Stimulated activated CD4-positive, alpha-beta T cell treated with anti-CD3 and anti-CD28 coated beads, TNF-alpha, amount 100 ng/mL, for 48 hours (primary cell): ENCODE measurements at regions not wholly inside any gene's neighbourhood (a gene's known extent, or its start where the extent isn't known, plus 50 kb on each side); places are given as distances from the start of the nearest gene placed in this dataset.
"Not testable (repeated sequence)": the region's sequence is repeated elsewhere in the genome, so short reads cannot be mapped to it uniquely, and the experiment has no call there.

Experiments
- DNase-seq, 3 donors: peaks; one replicate each; pipeline ENCODE4 v3.0.0-alpha.2; 2020; ENCODE audit warnings: low read depth in 3 of 3

DNA sequence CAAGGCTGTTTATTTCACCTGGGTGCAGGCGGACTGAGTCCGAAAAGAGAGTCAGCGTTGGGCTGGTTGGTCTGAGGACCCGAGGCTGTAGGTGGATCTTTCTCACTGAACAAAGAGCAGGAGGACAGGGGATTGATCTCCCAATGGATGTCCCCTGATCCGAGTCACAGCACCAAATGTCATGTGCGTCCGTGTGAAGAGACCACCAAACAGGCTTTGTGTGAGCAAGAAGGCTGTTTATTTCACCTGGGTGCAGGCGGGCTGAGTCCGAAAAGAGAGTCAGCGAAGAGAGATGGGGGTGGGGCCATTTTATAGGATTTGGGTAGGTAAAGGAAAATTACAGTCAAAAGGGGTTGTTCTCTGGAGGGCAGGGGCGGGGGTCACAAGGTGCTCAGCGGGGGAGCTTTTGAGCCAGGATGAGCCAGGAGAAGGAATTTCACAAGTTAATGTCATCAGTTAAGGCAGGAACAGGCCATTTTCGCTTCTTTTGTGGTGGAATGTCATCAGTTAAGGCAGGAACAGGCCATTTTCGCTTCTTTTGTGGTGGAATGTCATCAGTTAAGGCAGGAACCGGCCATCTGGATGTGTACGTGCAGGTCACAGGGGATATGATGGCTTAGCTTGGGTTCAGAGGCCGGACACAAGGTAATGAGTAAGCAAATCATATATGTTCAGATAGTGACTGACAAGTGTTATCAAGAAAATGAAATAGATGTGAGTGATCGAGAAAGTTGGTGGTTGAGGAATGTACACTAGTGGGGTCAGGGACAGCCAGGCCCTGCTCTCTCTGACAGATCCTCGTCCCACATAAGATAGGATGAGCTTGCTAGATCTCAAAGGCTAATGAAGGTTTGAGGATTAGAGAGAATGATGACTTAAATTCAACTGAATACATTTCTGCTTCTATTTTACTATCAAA, 760.0 kb downstream of the KCNT2 start:
- not testable (repeated sequence) for DNase-seq

DNA sequence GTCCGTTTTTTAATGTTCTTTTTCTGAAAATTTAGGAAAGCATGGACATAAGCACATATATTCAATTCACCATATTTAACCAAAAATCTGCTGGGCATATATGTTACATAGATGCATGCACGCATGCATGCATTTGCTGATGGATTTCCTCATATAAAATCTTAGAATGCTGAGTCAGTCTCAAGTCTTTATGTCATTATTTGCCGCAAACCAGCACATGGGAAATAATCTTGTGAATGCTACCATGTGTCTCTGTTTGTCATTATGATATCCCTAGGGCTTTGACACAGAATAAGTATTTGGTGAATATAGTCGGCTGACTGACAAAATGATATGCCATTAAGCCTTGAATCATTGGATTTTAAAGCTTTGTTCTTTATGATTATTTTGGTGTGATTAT, 776.5 kb downstream of the KCNT2 start:
- DNase-seq, result no peak

DNA sequence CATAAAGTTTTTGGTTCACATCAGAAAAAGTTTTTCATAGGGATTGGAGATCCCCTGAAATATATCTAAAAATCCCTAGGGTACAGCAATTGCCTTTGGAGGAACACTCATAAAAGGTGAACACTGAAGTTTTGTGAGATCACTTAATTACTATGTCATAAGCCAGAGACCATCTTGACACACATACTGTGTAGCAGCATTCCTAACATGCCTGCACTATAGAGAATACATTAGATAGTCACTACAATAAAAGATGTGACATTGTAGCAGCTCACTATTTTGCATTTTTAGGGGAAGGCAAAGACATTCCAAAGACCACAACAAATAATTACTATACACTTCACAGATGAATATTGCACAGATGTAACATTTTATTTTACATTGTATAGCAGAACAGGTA, 779.9 kb downstream of the KCNT2 start:
- no peak for DNase-seq

DNA sequence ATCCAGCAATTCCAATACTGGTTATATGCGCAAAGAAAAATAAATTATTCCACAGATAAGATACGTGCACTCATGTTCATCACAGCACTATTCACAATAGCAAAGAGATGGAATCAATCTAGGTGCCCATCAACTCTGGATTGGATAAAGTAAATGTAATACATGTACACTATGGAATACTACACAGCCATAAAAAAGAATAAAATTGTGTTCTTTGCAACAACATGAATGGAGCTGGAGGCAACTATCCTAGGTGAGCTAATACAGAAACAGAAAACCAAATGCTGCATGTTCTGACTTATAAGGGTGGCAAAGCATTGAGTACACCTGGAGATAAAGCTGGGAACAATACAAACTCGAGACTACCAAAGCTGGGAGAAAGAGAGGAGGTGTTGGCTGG, 787.3 kb downstream of the KCNT2 start:
- DNase-seq, result no peak

DNA sequence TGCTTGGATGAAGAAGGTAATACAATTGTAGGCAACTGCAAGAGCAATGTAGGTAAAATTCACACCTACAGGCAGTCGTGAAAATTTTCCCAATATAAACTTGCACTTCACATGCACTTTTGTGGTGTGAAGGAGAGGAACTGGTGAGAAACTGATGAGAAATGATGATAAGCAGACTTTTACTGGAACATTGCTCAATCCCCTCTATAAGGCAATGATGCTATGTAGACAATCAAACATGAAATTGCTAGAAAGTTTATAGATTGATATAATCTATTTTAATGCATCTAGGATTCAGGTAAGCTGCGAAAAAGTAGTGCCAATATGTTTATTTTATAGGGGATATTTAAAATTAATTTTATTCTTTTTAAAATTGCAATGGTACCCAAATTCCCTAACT, 802.2 kb downstream of the KCNT2 start:
- DNase-seq, result no peak

DNA sequence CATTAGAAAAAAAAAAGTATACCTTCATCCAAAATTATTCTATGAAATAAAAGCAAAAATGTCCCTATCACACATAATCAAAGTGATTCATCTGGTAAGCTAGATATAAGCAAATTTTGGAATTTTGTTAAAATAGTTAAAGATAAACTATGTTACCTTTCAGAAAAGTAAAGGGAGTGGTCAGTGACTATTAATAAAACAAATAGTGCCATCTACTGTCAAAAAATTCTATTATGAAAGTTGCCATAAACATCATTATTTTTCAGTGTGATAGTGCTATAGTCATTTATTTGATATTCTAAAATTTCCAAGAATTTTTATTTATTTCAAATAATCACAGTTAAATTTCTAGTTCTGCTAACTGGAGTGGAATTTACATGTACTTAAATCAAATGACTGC, 803.7 kb downstream of the KCNT2 start:
- no peak for DNase-seq

DNA sequence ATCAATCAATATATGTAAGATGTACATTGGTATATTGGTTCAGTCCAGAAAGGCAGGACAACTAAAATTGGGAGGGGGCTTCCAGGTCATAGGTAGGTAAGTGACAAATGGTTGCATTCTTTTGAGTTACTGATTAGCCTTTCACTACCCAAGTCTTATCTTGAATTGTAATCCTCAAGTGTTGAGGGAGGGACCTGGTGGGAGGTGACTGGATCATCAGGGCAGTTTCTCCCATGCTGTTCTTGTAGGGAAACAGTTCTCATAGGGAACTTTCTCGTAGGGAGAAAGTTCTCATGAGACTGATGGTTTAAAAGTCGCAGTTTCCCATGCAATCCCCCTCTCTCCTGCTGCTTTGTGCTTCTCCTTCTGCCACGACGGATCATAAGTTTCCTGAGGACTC, 809.2 kb downstream of the KCNT2 start:
- DNase-seq, result no peak

DNA sequence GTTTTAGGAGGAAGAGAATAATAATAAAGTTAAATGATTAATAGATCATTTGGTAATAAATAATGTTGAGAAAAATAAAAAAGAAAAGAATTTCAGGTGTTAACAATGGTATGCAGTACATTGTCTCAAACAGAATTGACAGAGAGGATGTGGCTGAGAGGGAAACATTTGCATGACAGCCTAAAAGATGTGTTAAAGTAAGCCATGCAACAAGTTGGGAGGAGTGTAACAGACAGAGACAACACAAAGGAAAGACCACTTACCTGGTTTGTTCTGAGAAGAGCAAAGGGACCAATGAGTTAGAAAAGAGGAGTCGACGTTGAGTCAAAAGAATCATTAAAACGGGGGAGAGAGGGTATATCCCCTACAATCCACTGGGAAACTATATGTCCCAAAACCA, 814.0 kb downstream of the KCNT2 start:
- DNase-seq, result no peak

DNA sequence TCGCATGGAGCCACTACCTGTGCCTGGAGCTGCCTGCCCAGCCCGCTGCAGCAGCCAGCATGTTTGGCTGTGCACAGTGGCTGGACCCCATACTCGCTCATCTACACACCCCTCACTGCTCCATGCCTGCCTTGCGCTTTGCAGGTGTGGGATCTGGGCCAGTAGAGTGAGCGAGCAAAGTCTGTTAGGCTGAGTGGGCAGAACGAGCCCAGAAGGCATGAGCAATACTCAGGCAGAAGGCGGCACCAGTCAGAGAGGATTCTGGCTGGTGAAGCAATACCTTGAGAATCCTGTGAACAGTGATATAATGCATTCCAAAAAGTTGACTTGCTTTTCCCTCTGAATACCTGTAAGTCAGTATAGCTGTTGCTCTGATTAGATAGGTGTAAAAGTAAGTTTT, 816.4 kb downstream of the KCNT2 start:
- no peak for DNase-seq

DNA sequence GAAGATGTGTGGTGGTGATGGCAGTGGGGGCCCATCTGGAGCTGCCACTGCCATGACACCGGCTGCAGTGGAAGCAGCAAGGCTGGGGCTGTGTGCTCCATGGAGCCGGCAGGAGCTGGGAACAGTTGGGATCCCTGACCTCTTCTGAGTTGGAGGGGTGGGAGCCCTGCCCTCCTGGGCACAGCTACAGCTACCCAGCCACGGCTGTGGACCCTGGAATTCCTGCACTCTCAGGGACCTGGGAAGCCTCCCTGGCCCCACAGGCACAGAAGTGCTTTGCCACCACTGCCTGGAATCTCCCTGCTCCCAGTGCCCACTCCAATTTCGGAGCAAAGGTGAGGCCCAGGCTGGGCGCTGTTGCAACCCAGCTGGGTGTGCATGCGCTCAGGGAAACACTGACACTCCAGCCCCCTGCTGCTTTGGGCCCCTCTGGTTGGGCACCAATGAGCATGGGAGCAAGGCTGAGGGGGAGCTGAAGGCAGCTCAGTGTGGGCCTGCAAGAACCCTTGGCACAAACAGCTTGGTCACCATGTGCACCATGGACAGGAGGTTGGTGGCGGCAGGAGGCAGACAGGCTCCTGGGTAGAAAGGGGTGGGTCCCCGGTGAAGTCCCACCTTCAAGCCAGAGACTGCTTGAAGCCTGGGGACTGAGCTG, 817.6 kb downstream of the KCNT2 start:
- DNase-seq, result no peak

DNA sequence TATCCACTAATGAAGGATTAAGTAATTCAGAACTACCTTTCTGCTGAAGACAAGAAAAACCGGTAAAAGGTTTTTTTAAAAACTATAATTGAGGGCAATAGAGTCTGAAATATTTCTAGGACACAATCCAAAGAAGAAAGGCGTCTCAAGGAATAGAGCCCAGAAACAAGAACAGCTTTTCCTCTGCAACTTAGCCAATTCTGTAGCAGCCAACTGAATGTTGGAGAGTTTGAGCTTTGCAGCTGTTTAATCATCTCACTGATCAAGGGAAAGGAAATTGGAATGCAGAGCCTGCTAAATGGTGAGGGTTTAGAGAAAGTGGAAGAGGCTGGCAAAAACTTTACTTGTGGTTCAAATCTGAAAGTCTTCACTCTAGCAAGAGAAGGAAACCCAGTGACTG, 818.9 kb downstream of the KCNT2 start:
- DNase-seq, result no peak

DNA sequence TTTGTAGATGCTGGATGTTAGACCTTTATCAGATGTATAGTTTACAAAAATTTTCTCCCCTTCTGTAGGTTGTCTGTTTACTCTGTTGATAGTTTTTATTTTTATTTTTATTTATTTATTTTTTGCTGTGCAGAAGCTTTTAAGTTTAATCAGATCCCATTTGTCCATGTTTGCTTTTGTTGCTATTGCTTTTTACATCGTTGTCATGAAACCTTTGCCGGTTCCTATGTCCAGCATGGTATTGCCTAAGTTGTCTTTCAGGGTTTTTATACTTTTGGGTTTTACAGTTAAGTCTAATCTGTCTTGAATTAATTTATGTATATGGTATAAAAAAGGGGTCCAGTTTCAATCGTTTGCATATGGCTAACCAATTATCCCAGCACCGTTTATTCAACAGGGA, 819.5 kb downstream of the KCNT2 start:
- no peak for DNase-seq

DNA sequence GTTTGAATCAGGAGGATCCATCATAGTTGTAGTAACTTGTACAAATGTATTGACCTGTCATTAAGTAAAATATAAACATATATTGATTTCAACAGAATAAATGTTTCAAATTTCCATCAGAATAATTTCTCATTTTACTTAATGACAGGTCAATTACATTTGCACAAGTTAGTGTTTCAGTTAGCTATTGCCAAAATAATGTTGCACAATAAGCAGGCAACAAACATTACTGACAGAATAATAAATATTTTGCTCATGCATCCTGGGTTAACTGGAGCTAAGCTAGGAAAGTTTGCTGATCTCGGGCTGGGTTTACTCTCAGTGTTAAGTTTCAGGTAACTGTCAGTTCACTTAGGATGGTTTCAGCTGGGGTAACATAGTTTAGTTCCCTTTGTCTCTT, 822.4 kb downstream of the KCNT2 start:
- no peak for DNase-seq

DNA sequence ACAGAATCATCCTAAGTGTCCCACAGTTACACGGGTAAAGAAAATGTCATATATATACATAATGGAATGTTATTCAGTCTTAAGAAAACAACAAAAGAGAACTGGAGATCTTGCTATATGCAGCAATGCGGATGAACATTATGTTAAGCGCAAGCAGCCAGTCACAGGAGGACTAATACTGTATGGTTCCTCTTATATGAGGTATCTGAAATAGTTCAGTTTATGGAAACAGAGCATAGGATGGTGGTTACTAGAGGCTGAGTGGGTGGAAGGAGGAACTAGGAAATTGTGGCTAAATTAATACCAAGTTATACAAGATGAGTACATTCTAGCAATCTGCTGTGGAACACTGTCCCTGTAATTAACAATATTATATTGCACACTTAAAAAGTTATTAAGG, 834.3 kb downstream of the KCNT2 start:
- no peak for DNase-seq

DNA sequence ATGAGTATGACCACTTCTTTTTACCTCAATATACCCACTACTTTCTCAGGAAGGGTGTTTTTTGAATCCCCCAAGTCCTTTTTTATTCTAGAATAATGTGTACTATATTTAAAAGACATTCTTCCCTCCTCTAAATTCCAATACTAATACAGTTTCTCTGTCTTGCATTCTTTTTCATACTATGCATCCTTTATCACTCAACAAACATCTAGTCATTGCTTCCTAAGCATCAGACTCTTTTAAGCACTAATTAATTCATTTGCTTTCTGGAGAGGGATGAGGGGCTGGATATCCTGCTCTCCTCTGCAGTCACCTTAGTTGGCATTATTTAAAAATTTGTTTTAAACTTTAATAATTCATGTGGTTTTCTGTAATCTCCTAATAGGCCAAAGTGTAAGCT, 838.8 kb downstream of the KCNT2 start:
- no peak for DNase-seq

DNA sequence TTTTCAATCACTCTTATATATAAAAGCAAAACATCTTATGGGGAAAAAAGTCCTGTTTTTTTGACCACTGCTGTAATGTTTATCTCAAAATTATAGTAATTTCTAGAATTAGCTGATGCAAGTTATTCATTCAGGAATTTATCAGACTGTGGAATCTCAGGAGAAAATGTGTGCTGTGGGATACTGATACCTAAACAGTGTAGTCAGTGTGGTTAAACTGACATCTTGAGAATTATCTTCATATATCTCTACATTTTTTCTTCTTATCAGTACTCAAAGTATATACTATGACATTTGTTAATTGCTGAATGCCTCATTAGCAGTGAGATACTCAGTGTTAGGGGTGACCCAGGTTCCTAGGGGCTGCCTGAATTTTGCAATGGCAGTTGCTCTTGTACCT, 839.3 kb downstream of the KCNT2 start:
- DNase-seq, result no peak

DNA sequence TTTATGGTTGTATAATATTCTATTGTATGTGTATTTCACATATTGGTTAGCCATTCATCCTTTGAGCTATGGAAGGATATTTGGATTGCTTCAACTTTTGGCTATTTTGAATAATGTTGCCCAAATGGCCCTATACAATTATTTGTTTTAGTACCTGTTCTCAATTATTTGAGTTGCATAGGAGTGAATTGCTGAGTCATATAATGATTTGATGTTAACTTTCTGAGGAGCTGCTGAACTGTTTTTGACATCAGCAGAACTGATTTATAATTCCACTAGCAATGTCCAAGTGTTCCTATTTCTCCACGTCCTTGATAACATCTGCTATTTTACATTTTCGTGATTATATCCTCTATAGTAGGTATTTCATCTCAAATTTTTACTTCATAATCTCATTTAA, 839.9 kb downstream of the KCNT2 start:
- no peak for DNase-seq

DNA sequence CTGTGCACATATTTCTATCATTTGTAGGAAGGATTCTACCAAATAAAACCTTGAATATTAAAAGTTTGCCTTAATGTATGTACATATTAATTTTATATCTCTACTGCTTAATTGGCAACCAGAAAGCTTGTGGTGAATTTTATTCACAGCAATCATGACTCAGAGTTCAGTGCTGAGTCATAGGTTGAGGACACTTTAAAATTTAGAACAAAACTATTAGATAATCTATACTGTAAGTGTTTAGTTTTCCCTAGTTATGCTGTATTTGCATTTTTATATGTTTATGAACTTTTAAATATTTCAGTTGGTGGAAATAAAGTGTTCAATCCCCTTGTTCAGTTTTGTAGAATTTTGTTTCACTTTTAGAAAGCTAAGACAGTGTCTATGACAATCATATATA, 841.5 kb downstream of the KCNT2 start:
- DNase-seq, result no peak

DNA sequence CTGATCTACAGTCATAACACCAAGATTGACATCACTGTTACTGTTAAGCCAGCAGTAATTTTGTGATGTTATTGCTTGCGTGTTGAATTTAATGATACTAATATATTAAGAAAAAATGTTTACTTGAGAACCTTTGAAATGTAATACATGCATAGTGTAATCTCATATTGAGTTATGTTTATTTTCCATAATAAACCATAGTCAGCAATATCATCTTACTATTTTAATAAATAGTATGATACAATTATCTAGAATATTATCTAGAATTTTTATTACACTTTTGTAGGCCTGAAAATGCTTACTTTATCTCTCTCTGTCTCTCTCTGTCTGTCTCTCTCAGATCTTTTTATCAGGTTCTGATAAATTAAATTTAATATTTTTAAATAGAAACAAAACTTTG, 843.1 kb downstream of the KCNT2 start:
- DNase-seq, result no peak

DNA sequence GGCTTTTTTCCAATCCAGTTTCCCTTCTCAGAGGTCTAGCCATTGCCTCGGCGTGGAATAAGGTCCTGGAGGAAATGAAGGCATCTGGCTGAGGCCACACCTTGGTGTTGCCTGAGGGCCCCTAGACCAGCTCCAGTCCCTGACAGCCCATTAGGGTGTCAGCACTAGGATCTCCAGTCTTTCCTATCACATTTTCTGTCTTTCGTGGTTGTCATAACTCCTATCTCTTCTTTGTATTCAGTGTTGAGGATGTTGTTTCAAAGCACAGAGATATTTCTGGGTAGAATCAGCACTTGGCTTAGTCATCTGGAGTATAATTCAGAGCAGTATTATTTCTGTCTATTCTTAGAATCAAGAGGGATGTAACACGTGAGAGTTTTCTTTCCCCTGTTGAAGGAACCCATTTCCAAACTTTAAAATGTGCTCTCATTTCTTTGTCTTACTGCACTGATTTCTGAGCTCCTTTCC, 844.3 kb downstream of the KCNT2 start:
- no peak for DNase-seq

DNA sequence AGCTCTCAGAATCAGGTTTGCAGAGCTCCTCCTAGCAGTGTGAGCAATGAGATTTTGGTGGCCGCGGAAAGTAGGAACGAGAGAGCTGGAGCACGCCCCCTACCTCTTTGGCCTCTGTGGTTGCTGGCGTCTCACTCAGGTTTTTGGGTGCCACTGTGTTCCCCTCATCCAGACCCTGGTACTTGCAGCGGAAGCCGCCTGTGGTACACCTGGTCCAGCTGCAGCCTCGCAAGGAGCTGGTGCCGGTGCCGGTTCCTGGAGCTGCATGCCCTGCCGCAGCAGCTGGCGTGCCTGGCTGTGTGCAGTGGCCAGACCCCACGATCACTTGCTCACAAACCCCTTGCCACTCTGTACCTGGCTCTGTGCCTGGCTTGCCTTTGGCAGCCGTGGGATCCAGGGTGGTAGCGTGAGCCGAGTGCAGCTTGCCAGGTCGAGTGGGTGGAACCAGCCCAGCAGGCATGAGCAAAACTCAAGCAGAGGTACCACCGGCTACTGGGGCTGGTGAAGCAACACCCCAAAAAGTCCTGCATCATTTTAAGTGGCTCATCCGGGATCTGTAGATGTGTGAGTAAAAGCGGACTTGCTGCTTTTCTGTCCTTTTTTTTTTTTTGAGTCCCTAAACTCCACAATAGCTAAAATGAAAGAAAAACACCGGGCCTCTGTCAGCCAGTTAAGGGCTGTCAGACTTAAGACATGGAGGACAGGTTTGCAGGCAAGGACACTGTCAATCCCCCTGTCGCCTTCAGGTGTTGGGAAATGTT, 844.9 kb downstream of the KCNT2 start:
- DNase-seq, result no peak

DNA sequence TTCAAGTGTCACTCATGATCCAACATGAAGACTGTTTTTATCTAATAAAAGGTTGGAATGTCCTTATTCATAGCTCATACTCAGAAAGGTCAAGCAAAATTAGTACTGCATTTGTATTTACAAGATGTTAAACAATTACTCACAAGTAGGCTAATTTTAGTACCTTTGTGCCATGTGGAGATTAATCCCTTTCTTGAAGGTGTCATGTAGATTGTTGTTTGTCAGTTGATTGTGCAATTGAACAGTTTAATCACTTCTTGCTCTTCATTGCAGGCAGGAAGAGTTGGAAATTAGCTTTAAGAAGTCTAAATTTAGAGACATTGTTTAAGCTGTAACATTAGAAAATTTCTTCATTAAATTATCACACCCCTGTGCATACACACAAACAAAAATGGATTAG, 847.1 kb downstream of the KCNT2 start:
- DNase-seq, result no peak

DNA sequence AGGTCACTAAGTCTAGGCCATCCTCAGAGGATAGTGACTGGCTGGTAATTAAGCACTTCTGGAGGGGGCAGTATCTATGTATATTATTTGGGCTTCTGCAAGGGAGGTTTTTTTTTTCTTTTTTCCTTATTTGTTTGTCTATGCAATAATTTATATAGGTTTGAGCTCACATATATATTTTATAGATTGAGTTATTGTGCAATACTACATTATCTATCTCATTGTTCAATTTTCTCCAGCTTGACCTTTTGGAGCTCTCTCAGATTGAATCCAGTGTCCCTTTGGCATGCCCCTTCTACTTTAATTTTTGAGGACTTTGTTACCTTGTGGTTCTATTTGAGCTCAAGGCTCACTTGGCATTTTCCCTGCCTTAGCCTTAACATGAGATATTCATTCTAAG, 852.1 kb downstream of the KCNT2 start:
- DNase-seq, result no peak
